Superior temporal gyrus (tissue), 1 donor: ENCODE measurements at regions not wholly inside any gene's neighbourhood (a gene's known extent, or its start where the extent isn't known, plus 50 kb on each side); places are given as distances from the start of the nearest gene placed in this dataset.
"Not testable (repeated sequence)": the region's sequence is repeated elsewhere in the genome, so short reads cannot be mapped to it uniquely, and the experiment has no call there.

Source experiments
- DNase-seq: peaks from one replicate; pipeline ENCODE4 v3.0.0-alpha.2; 2016; ENCODE audit errors: extremely low spot score

DNA sequence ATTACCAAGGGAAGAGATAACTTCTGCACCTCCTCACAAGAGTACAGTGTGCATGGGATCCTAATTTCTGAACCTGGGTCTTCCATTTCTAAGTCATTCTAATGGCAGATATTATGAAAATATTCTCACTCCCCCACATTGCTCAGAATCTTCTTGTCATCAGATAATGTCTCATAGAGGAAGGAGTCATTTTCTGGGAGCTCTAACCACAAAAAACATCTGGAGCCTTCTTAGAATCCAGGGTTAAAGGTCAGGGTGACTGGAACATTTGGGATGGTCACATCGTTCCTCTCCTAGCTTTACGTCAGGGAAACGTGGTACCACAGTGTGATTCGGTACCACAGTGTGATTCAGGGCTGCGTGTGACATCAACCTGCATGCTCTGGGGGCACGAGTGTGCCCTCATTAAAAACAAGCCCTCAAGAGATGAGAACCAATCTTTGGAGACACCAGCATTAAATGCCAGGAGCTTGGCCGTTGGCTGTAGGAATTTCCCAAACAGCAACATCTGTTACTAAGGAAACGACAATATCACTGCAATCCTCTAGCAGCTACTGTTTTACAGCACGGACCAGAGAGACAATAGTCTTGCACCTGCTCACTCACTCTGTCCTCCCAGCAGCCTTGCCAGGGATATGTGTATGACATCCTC, 179.1 kb downstream of the PSMG1 start:
- DNase-seq: no peak

DNA sequence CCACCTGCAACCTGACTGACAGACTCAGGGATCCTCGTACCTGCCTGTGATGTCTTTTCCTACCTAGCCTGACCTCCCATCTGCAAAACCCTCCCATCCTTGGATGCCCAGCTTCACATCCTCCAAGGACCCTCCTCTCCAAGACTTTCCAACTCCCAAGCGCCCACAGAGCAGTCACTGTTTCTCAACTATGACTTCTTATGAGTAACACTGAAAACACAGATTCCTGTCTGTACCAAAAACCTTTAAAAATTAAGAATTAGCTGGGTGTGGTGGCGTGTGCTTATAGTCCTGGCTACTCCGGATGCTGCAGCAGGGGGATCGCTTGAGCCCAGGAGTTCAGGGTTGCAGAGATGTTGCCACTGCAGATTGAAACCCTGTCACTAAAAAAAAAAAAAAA, 181.9 kb downstream of the PSMG1 start:
- no peak for DNase-seq

DNA sequence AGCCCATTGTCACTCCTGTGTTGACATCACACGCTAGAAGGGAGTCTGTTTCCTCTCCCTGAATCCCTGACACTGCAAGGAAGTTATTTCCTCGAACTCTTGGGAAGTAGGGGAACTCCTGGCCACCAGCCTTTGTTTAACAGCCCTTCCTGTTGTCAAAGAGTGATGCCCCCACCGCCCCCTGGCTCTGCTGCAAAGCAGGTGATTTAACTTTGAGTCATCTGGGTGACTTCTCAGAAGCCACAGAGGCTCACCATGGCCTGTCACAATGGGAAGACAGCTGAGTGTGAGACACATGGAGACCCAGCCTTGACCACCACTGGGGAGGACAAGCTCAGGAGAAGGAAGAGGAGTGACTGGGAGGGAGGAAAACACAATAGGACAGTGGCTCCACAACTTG, 182.8 kb downstream of the PSMG1 start:
- DNase-seq: no peak

DNA sequence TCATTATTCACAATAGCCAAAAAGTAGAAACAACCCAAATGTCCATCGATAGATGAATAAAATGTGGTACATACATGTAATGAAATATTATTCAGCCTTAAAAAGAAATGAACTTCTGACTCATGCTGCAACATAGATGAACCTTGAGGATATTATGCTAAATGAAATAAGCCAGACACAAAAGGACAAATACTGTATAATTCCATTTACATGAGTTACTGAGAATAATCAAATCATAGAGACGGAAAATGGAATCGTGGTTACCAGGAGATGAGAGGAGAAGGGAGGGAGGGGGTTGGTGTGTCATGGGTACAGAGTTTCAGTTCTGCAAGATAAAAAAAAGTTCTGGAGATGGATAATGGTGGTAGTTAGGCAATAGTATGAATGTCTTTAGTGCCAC, 184.1 kb downstream of the PSMG1 start:
- DNase-seq: no peak

DNA sequence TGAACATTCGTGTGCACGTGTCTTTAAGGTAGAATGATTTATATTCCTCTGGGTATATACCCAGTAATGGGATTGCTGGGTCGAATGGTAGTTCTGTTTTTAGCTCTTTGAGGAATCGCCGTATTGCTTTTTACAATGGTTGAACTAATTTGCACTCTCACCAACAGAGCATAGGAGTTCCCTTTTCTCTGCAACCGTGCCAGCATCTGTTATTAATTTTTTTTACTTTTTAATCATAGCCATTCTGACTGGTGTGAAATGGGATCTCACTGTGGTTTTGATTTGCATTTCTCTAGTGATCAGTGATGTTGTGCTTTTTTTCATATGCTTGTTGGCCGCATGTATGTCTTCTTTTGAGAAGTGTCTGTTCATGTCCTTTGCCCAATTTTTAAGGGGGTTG, 185.0 kb downstream of the PSMG1 start:
- not testable (repeated sequence) for DNase-seq

DNA sequence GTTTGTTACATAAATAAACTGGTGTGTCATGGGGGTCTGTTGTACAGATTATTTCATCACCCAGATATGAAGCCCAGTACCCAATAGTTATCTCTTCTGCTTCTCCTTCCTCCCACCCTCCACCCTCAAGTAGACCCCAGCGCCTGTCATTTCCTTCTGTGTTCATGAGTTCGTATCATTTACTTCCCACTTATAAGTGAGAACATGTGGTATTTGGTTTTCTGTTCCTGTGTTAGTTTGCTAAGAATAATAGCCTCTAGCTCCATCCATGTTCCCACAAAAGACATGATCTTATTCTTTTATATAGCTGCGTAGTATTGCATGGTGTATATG, 185.4 kb downstream of the PSMG1 start:
- not testable (repeated sequence) for DNase-seq

DNA sequence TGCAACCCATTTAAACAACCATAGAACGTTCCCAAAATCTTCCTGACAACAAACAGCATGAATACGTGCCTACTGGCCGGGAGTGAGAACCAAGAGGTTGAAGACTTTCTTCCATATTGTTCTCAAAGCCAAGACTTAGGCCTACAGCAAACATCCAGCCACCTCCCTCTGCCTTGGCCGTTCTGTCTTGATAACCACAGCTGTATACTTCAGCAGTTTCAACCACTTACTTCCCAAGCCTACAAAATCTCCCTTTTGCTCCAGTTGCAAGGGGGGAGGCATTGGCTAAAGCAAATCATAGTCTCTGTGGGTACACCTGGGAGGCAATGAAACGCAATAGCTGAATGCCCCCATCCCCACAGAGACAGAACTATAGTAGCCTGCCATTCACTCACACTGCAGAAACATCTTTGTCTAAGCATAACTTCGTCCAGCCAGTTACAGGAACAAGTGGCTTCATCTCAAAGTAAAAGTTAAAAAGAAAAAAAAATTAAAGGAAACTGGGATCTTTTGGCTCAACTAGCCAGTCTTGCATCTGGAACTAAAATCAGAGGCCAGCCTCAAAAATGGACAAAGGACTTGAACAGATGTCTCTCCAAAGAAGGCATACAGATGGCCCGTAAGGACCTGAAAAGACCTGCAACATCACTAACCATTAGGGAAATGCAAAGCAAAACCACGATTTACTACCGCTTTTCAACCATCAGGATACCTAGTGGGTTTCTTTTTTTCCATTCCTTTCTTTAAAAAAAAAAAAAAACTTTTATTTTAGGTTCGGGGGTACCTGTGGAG, 186.0 kb downstream of the PSMG1 start:
- DNase-seq: no peak

DNA sequence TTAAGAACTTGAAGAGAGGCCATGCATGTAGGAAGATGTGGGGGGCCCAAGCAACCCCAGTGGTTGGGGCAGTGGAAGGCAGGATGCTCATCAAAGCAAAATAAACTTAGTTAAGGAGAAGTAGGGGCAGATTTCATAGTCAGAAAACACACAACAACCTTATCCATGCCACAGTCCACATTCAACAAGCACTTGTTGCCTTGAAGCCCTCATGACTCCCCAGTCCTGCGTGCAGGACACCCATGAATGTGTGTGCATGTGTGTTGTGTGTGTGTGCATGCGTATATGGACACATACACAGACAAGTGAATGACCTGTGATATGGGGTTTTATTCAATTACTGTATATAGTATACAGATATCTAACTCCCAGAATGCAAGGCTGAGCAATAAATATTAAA, 186.9 kb downstream of the PSMG1 start:
- no peak for DNase-seq

DNA sequence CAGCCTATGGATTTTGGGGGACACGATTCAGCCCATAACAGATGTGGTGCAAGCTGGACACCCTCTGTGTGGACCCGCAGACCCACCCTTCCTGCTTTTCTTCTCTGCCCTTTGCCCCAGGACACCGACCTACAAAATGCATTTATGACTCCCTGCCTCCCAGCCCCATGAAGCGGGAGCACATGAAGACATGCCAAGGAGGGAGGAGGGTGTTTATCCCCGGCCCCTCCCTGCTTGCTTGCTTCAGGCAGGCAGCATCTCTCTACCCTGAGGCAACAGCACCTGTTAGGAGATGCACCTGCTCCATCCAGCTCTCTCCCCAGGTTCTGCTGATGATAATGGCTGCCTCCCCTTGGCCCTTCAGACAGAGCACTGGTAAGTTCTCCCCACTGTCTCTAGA, 187.5 kb downstream of the PSMG1 start:
- no peak for DNase-seq

DNA sequence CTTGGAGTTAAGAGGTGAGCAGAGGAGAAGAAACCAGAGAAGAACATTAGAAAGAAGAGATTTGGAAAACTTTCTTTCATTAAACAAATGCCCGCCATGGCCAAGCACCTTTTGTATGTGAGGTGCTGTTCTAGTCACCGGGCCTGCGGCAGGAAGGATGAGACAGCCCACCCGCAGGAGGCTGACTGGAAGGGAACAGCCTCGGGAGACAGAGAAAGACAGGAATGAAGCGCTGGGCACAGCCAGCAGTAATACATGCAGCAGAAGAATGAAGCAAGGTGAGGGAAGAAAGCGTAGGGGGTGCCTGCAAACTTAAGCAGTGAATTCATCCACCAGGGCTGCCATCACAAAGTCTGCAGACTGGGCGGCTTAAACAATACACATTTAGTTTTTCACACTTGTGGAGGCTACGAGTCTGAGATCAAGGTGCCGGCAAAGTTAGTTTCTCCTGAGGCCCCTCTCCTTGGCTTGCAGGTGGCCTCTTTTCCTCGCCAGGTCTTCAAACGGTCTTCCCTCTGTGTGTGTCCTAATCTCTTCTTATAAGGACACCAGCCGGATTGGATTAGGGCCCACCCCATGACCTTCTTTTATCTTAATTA, 188.1 kb downstream of the PSMG1 start:
- no peak for DNase-seq

DNA sequence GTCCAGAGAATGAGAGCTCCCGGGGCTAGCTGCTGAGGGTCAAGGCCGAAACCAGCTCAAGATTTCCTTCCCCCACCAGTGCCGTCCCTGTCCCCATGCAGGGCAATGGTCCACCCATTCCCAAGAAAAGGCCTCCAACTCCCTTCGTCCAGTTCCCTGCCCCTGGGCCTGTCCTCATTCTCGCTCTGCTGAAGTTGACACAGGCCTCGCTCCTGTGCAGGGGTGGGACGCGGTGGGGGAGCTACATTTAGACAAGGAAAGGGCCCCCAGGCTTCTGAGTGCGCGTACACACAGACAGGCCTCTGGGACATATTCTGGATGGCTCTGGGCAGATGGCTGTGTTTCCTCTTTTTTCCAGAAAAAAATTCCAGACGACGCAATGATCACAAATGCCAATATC, 188.3 kb downstream of the ETS2 start:
- DNase-seq: no peak

DNA sequence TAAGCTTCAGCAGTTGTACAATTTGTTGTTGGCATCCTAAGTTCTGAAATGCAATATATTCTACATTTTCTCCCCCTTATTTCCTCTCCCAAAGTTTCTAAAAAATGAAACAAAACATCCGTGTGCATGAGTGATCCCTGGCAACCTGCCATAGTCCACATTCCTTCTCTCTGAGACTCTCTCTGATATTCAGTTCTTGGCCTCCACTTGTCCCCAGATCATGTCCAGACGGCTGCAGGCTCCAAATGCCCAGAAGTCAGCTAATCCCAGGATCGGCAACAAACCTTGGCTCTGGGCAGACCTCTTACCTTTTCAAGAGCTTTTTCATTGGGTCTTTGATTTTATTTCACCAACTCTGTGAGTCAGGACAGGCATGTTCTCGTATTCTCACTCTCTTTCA, 187.8 kb downstream of the ETS2 start:
- DNase-seq: no peak

DNA sequence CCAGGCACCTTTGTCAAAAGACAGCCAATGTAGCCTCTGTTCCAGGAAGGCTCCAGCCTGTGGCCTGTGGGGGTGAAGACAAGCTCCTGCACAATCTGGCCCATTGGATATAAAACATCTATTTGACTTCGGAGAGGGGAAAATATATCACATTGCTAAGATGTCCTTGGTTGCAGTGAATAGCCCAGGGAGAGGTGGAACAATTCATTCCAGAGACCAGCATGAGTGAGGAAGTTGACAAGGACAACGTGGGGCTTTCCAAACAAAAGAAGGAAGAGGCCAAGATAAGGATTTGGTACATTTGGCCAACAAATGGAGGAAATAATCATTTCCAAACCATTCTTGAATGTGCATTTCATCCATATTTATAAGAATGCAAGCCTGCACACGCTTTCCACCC, 187.0 kb downstream of the ETS2 start:
- DNase-seq: no peak

DNA sequence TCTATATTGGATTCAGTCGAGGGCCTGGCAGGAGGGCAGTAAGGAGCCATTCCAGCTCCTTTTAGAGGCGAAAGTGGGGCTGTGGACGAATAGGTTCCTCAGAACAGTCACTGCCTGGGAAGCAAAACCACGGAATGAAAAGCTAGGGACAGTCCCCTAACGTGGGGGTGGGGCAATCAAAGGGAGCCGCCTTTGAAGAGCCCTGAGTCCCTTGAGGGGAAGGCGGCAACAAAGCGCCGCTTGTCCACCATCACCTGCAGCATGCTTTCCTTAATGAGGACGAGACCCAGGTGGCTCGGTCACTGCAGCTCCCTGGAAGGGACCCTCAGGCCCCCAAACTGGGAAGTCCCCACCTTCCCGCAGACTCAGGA, 184.7 kb downstream of the ETS2 start:
- no peak for DNase-seq

DNA sequence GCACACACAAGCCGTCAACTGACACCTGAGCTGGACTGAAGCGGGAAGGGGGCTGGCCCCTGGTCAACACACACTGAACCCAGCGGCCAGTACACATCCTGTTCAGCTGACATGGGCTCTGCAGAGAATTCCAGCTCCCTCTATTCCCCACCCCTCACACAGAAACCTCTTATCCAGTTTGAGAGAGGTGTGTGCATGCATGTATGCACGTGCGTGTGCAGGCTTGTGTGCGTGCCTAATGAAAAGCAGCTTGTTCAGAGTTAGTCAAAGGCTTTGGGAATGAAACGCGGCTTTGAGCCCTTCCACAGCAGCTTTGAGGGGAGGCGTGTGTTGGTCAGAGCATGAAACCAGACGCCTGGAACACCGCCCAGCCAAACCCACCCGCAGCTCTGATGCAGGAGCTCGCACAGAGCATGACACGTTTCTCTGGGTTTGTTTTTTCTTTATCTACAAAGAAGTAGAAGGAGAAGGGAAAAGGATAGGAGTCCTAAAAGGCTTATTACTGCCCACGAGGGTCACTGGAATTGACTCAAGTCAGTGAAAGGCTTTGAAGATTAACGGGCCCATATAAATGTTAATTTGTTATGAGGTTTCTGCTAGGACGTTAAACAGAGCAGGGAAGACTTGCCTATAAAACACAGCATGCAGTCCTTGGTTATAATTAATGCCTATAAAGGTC, 184.2 kb downstream of the ETS2 start:
- no peak for DNase-seq

DNA sequence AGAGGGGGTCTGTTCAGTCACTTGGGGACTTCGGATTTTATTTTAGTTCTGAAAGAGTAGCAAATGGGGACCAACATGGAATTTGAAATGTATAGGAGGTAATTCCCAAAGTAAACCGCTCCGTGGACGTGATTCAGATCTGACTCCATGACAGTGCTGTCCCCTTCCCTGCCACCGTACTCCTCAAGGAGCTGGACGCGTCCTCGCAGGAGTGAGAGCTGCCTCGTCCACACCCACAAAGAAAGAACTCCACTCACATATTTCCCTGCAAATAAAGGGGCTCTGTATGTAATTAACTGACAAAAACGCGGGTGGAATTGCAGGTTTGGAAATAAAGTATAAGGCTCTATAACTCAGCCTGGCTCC, 183.6 kb downstream of the ETS2 start:
- DNase-seq: no peak

DNA sequence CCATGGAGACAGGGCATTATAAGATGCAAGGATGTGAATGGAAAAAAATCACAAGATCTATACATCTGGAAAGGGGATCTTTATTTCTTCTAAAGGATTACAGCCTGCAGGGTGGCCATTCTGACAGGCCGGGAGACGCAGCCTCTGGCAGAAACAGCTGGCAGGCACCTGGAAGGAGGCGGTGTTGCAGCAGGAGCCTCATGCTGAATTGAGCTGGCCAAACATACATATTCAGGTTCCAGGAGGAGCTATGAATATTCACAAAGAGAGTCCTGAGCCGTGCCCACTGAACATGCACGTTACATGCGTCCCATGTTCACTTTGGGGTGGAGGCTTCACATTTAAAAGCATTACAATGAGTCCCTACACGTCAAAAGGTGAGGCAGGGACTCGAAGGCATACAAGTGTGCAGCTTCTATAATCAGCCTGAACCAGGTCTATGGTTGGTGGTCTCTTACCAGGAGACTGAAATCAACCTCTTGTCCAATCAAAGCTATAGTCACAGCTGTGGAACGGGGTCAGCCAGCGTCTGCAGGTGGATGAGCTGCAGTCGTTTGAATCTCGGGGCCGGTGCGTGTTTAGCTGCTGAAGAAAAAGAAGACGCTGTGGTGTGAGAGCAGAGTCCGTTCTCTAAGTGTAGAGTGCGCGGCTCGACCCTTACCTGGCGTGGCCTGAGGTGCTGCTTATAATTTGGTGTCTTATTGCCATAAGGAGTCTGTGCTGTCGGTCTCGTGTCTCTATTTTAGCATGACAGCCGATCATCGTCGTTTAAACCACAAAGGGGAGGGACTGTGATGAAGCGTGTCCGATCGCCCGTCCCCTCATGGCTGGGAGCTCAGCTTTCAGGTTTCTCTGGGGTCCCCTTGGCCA, 183.0 kb downstream of the ETS2 start:
- DNase-seq: no peak

DNA sequence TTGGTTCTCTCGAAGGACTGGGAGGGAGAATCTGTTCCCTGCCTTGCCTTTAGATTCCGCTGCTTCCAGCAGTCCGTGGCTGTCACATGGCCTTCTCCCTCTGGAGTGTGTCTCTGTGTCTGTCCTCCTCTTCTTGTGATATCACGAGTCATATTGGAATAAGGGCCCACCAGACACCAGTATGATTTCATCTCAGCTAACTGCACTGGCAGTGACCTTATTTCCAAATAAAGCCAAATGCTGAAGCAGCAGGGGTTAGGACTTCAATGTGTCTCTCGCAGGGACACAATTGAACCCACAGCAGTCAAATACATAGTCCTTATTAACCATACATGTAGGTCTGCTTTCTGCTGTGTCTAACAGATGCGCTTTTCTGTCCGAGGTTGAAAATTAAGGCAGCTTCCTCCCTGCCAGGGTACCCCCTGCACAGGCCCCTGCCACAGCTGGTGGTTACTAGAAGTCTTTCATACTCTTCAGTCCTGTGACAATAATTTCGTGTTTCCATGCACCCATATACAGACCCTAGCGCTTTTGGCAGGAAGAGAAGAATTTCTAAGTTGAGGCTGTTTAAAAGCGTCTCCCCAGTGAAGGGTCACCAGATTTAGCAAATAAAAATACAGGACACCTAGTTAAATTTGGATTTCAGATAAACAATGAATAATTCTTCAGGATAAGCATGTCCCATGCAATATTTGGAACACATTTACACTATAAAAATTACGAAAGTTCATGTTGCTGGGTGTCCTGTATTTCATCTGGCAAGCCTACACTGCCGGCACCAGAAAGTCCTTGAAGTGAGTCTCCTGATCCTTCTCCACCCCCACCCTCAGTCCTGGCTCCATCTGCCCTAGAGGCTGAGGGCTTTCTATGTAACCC, 182.1 kb downstream of the ETS2 start:
- DNase-seq: no peak

DNA sequence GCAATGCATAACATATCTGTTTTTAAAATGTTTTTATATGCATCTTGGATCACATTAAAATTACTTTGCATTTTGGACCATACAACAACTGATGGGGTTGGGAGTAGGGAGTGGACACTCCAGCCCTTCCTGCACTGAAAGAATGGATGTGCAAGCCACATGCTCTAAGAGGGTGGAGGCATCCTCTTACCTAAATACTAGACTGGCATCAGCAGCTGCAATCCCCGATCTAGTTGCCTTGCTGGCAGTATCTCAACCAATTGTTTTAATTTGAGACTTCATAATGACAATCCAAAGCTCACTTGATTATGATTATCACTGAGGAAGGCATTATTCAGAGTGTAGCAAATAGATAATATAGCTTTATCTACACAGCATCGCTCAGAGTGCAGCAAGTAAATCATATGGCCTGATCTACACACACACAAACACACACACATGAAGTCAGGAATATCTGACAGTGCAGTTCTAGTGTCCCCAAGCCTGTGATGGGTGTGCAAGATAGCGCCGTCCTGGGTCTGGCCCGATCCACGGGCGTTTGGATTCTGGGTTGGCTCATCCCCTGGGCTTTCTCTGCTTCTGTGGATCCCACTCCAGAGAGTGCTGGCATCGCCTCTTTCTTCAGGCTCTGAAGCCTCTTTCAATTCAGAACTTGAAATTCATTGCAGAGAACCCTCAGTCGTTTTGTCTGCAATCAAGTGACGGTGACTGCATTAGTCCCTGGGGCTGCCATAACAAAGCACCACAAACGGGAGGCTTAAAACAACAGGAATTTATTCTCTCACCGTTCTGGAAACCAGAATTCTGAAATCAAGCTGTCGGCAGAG, 181.3 kb downstream of the ETS2 start:
- DNase-seq: no peak

DNA sequence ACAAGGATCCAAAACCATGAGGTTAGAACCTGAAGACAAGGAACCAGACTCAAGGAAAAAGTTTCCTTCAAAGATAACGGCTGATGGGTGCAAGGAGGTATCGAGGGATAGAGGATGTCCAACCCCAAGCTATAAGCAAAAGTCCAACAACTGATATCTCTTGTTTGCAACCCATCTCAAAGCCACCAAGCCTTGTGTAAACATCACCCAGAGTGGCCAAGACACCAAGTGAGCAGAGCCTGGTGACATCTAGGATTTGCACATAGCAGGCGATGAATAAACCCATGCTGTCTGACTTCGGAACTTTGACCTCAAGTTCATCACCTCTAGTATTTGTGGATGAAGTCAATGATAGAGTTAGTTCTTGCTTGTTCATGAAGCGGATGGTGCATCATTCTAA, 180.7 kb downstream of the ETS2 start:
- no peak for DNase-seq
